HG03378 (cell line): ENCODE measurements at regions not wholly inside any gene's neighbourhood (a gene's known extent, or its start where the extent isn't known, plus 50 kb on each side); places are given as distances from the start of the nearest gene placed in this dataset.
"Not testable (repeated sequence)": the region's sequence is repeated elsewhere in the genome, so short reads cannot be mapped to it uniquely, and the experiment has no call there.

Experiments used
- ATAC-seq: cut with Tn5 transposase; IDR thresholded peaks from one replicate; pipeline ENCODE4 v1.9.1; 2021; ENCODE audit warnings: mild to moderate bottlenecking, moderate library complexity; ENCODE audit not compliant: unreplicated experiment

GRCh38 chr10:6830981-6831380 lies 250.9 kb upstream of the PRKCQ start:
- not testable (repeated sequence) for ATAC-seq

GRCh38 chr10:6824793-6825192 lies 244.7 kb upstream of the PRKCQ start:
- ATAC-seq: not testable (repeated sequence)

- ATAC-seq: no peak
Measured at GRCh38 chr10:6823770-6824169, 243.7 kb upstream of the PRKCQ start.

GRCh38 chr10:6819301-6819700 lies 239.2 kb upstream of the PRKCQ start:
- ATAC-seq: no peak

- ATAC-seq: no peak
Measured at GRCh38 chr10:6817770-6818169, 237.7 kb upstream of the PRKCQ start.

GRCh38 chr10:6815346-6815745 lies 235.3 kb upstream of the PRKCQ start:
- no peak for ATAC-seq

GRCh38 chr10:6813856-6814255 lies 233.8 kb upstream of the PRKCQ start:
- no peak for ATAC-seq

- no peak for ATAC-seq
Measured at GRCh38 chr10:6813306-6813705, 233.2 kb upstream of the PRKCQ start.

- no peak for ATAC-seq
Measured at GRCh38 chr10:6811153-6811552, 231.1 kb upstream of the PRKCQ start.

- ATAC-seq: no peak
Measured at GRCh38 chr10:6803427-6803783, 223.3 kb upstream of the PRKCQ start.

GRCh38 chr10:6802759-6803426 lies 222.8 kb upstream of the PRKCQ start:
- no peak for ATAC-seq

- ATAC-seq: no peak
Measured at GRCh38 chr10:6796231-6796630, 216.2 kb upstream of the PRKCQ start.

- no peak for ATAC-seq
Measured at GRCh38 chr10:6795541-6795940, 215.5 kb upstream of the PRKCQ start.

GRCh38 chr10:6794841-6795240 lies 214.8 kb upstream of the PRKCQ start:
- not testable (repeated sequence) for ATAC-seq

GRCh38 chr10:6794441-6794840 lies 214.4 kb upstream of the PRKCQ start:
- no peak for ATAC-seq

GRCh38 chr10:6788731-6789130 lies 208.7 kb upstream of the PRKCQ start:
- no peak for ATAC-seq

- no peak for ATAC-seq
Measured at GRCh38 chr10:6788231-6788630, 208.2 kb upstream of the PRKCQ start.

GRCh38 chr10:6787718-6788117 lies 207.6 kb upstream of the PRKCQ start:
- no peak for ATAC-seq

GRCh38 chr10:6787091-6787490 lies 207.0 kb upstream of the PRKCQ start:
- no peak for ATAC-seq

GRCh38 chr10:6786579-6787031 lies 206.5 kb upstream of the PRKCQ start:
- no peak for ATAC-seq

- ATAC-seq: not testable (repeated sequence)
Measured at GRCh38 chr10:6784429-6784828, 204.4 kb upstream of the PRKCQ start.

GRCh38 chr10:6783471-6783870 lies 203.4 kb upstream of the PRKCQ start:
- ATAC-seq: no peak

GRCh38 chr10:6782378-6782777 lies 202.3 kb upstream of the PRKCQ start:
- no peak for ATAC-seq
